ENCODE measurements at regions not wholly inside any gene's neighbourhood (a gene's known extent, or its start where the extent isn't known, plus 50 kb on each side); places are given as distances from the start of the nearest gene placed in this dataset.

GRCh38 chr1:81410941-81411340 is 389.8 kb upstream of the ADGRL2 start:
- DNase-seq (ENCODE audit: extremely low read depth, low read depth) = no peak

DNA sequence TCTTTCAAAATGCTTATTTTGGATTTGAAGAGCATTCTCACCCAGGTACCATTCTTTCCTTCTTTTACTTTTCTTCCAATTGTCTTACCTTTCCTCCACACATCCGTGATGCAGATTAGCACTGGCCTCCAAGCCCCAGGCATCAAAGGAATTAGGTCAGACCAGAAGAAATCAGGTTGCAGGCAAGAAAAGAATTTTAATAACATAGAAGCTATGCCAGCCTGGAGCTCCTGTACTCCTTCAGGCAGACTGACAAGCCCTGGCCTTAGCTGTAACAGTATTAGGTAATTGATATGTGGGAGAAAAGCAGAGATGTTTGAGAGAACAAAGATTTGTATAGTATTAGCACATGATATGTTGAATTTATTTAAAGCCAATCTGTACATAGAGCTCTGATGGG is 390.4 kb upstream of the ADGRL2 start:
- DNase-seq (ENCODE audit: extremely low read depth, low read depth) = no peak

DNA sequence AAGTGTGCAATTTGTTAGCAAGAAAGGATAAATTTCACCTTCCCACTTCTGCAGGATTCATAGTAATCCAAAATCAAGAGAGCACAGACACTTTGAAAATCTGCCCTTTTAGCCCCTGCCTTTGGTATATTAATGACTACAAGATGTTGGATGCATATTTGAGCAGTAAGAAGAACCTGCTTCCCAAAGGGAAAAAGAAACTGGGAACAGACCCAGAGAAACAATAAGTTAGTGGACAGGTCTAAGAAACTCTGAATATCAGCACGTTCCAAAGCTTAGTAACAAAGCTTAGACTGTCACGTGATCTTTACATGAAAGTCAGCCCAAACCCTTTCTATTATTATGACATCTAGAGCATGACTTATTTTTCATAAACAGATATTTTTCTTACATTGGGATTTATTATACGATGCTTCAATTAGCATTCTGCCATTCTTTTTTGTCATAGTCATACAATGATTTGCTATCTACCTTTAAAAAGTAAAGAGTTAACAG is 390.9 kb upstream of the ADGRL2 start:
- no peak for DNase-seq (ENCODE audit: extremely low read depth, low read depth)

DNA sequence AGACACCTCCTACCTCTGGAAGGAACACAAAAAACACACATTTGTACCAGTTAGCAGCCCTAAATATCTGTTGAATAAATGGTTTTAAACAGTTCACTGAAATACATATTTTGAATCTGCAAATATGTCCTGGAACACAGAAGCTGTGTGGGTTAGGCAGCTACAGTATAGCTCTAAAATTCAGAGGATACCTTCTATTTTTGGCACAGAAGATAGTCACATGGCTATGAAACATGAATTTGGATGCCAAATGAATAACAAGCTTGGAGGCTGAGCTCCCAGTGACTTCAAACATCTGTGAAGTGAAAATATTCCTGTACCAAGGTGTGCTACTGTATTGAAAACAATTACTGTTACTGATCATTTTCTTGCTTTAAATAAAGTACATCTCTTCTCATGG is 391.5 kb upstream of the ADGRL2 start:
- no peak for DNase-seq (ENCODE audit: extremely low read depth, low read depth)

GRCh38 chr1:81408419-81408818 is 392.3 kb upstream of the ADGRL2 start:
- no peak for DNase-seq (ENCODE audit: extremely low read depth, low read depth)

DNA sequence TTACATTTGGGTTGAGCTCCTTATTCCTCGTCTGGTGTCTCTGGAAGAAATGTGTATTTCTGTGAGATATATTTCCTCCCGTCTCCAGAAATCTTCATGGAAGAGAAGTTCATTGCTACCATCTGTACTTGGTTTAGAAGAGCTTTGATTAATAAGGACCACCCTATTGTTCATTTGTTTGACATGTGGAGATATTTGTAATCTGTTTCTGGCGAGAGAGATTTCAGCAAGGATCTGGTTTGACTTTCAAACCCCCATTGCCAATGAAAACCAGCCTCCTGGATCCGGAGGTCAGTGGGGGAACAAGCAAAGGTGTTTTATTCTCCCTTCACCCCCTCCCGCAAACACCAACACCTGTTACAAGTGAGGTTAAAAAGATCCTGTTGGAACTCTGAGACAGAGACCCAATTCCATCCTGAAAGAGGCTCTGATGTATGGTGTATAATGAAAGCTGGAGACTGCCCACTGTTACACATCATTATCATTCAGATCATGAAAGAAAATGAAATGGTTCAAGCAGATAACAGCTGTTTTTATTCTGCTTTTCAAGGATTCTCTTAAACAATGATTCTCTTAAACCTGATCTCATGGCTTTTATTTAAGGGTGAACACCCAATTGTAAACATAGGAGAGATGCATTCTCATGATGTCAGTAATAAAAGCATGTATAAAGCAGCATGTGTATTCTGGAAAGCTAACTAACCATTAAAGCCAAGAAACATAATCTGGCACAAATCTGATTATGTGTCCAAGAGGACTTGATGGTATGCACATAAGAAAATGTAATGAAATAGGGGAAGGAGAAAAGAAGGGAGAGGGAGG is 393.5 kb upstream of the ADGRL2 start:
- DNase-seq (ENCODE audit: extremely low read depth, low read depth) = no peak

GRCh38 chr1:81406292-81406999 is 394.3 kb upstream of the ADGRL2 start:
- DNase-seq (ENCODE audit: extremely low read depth, low read depth) = no peak

DNA sequence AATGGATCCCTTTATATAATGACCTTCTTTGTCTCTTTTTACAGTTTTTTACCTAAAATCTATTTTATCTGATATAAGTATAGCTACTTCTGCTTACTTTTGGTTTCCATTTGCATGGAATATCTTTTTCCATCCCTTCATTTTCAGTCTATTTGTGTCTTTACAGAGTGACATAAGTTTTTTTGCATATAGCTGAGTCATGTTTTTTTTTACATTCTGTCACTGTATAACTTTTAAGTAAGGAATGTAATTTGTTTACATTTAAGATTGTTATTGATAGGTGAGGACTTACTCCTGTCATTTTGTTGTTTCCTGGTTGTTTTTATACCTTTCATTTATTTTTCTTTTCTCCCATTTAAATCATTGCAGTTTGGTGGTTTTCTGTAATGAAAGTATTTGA is 402.7 kb upstream of the ADGRL2 start:
- no peak for DNase-seq (ENCODE audit: extremely low read depth, low read depth)

DNA sequence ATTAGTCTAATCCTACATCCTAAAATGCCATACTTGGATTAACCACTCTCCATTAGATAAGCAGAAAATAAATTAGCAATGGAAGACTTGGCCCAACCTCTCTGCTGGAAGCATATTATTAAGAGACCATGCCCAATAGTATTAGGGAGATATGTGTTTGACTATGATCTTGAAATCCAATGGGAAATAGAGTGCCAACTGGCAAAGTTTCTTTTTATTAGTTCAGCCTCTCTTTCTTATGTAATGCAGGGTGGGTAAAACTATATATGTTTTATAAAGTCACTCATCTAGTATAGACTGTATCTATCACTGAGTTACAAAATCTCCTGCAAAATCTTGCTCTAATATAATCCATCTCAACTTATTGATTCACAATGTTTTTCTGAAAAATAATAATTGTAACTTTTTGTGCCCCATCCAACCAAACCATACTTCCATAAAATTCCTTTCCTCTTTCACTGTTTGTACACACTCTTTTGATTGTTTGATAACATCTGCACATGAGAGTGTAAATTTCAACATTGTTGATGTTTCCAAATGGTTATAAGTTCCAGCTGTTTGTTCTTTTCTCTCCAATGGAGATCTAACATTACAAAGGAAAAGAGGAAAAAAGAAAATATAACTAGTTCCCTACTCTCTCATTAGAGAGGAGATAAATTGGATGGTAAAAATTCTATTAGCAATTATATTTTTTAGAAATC is 408.1 kb upstream of the ADGRL2 start:
- no peak for DNase-seq (ENCODE audit: extremely low read depth, low read depth)

- peak; percentile 12 for DNase-seq (ENCODE audit: extremely low read depth, low read depth)
Observed at GRCh38 chr1:81391125-81391828, 409.5 kb upstream of the ADGRL2 start.

- DNase-seq (ENCODE audit: extremely low read depth, low read depth) = no peak
Observed at GRCh38 chr1:81388435-81388834, 412.3 kb upstream of the ADGRL2 start.

GRCh38 chr1:81387446-81387845 is 413.3 kb upstream of the ADGRL2 start:
- no peak for DNase-seq (ENCODE audit: extremely low read depth, low read depth)

GRCh38 chr1:81382561-81382960 is 418.2 kb upstream of the ADGRL2 start:
- no peak for DNase-seq (ENCODE audit: extremely low read depth, low read depth)

DNA sequence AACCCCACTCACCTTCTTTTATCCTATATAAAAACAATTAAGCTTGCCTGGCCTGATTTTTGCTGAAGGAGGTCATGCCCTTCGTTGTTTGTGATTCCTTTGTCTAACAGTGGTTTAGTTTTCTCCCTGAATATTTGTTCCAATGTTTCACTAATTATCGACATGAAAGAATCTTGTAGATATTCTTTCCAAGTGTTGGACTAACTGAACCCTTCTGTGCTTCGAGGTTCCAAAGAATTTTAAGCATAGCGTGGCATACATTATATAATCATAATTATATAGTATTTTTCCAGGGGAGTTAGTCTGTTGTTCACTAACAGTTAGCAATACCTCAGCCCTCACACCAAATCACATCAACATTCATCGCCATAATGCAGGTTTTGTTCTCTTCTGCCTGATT is 418.9 kb upstream of the ADGRL2 start:
- DNase-seq (ENCODE audit: extremely low read depth, low read depth) = no peak

GRCh38 chr1:81380436-81380835 is 420.3 kb upstream of the ADGRL2 start:
- no peak for DNase-seq (ENCODE audit: extremely low read depth, low read depth)

DNA sequence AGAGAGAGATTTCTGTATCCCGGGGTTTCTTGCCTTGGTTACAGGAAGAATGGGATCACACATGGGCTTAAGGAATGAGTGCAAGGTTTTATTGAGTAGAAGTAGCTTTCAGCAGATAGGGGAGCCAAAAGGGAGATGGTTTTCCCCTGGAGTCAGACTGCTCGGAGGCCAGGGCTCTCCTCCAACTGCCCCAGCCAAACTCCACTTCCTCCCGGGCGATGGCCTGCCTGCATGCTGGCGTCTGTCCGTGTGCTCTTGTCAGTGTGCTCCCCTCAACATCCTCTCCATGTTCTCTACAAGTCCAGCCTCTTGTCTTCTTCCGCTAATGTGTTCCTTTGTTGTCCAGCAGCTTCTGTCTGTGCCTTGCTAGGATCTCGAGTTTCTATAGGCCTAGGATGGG is 421.3 kb upstream of the ADGRL2 start:
- no peak for DNase-seq (ENCODE audit: extremely low read depth, low read depth)

DNA sequence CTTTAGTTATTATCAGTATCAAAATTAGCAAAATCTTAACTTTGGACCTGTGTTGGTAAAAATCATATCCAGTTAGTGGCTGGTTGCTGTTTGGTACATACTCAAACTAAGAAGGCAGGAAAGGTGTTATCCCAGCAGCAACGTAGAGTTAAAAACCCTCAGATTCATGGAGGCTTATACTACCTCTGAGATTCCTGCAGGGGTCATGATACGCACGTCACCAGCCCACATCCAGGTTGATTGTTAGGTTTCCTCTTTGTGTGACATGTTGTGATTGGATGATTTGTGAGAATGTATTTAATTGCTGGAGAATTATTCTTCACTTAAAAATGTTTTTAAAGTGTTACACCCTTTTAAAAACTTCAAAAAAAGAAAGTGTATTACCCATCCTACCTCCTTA is 423.3 kb upstream of the ADGRL2 start:
- no peak for DNase-seq (ENCODE audit: extremely low read depth, low read depth)

- no peak for DNase-seq (ENCODE audit: extremely low read depth, low read depth)
Observed at GRCh38 chr1:81375884-81376548, 424.7 kb upstream of the ADGRL2 start.

DNA sequence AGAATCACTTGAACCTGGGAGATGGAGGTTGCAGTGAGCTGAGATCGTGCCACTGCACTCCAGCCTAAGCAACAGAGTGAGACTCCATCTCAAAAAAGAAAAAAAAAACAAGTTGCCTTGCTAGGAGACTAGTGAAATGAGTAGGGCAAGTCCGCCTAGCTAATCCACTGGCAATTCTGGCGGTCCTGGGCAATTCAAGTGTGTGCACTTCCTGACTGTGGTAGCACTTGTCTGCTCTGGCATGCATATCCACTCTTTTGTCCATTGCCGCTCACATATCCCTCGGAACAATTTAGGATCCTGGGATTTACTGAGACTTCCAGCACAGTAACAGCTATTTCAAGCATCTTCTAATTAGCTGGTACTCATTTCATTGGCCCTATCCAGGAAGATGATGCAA is 426.3 kb upstream of the ADGRL2 start:
- DNase-seq (ENCODE audit: extremely low read depth, low read depth) = no peak

GRCh38 chr1:81371864-81372263 is 428.9 kb upstream of the ADGRL2 start:
- DNase-seq (ENCODE audit: extremely low read depth, low read depth) = no peak

All from NCI-H460 (cell line).